Trophoblast cell (in vitro differentiated cells and primary cell): ENCODE measurements at regions not wholly inside any gene's neighbourhood (a gene's known extent, or its start where the extent isn't known, plus 50 kb on each side); places are given as distances from the start of the nearest gene placed in this dataset.

ENCODE experiments used
- DNase-seq, 2 donors: peaks; one replicate each; pipeline ENCODE4 v3.0.0-alpha.2; 2016
- H2AFZ ChIP-seq: 2 replicates; pipeline ENCODE4 v1.6.1; 2013; ENCODE audit warnings: low read length, moderate library complexity, mild to moderate bottlenecking; ENCODE audit not compliant: insufficient read depth, poor library complexity
- H2AK5ac ChIP-seq: 2 replicates; pipeline ENCODE4 v1.6.1; 2013; ENCODE audit warnings: mild to moderate bottlenecking, low read length
- H2BK120ac ChIP-seq: 2 replicates; pipeline ENCODE4 v1.6.1; 2013; ENCODE audit warnings: low read length, mild to moderate bottlenecking, moderate library complexity; ENCODE audit not compliant: insufficient read depth, poor library complexity
- H2BK12ac ChIP-seq: 2 replicates; pipeline ENCODE4 v1.6.1; 2013; ENCODE audit warnings: mild to moderate bottlenecking, low read length, moderate library complexity
- H2BK5ac ChIP-seq: 2 replicates; pipeline ENCODE4 v1.6.1; 2013; ENCODE audit warnings: low read length, low read depth, moderate library complexity, mild to moderate bottlenecking; ENCODE audit not compliant: poor library complexity
- H3K14ac ChIP-seq: 2 replicates; pipeline ENCODE4 v1.6.1; 2013; ENCODE audit warnings: mild to moderate bottlenecking, low read length
- H3K18ac ChIP-seq: 2 replicates; pipeline ENCODE4 v1.6.1; 2013; ENCODE audit warnings: mild to moderate bottlenecking, low read length
- H3K23ac ChIP-seq: 2 replicates; pipeline ENCODE4 v1.6.1; 2013; ENCODE audit warnings: low read length
- H3K27ac ChIP-seq: 2 replicates; pipeline ENCODE4 v1.5.1; 2013; ENCODE audit warnings: low read depth, mild to moderate bottlenecking, inconsistent platforms, low read length, moderate library complexity
- H3K27me3 ChIP-seq: 2 replicates; pipeline ENCODE4 v1.6.1; 2013; ENCODE audit warnings: inconsistent platforms, mild to moderate bottlenecking, low read length, moderate library complexity; ENCODE audit not compliant: insufficient read depth
- H3K36me3 ChIP-seq, 2 experiments: 1 replicate in 1 of 2; 2 replicates in 1 of 2; pipeline ENCODE4 v1.6.1; 2013; ENCODE audit warnings: low read length in 2 of 2, mild to moderate bottlenecking in 2 of 2, moderate library complexity in 1 of 2; ENCODE audit not compliant: insufficient read depth in 2 of 2, control insufficient read depth in 1 of 2
- H3K4ac ChIP-seq: 2 replicates; pipeline ENCODE4 v1.6.1; 2013; ENCODE audit warnings: low read depth, mild to moderate bottlenecking, low read length, moderate library complexity
- H3K4me1 ChIP-seq, 2 experiments: 1 replicate in 1 of 2; 2 replicates in 1 of 2; pipeline ENCODE4 v1.6.1; 2013; ENCODE audit warnings: low read length in 2 of 2, mild to moderate bottlenecking in 2 of 2, moderate library complexity in 1 of 2; ENCODE audit not compliant: insufficient read depth in 2 of 2, control insufficient read depth in 1 of 2
- H3K4me2 ChIP-seq: 2 replicates; pipeline ENCODE4 v1.6.1; 2013; ENCODE audit warnings: inconsistent platforms, mild to moderate bottlenecking, low read length, moderate library complexity
- H3K4me3 ChIP-seq: 2 replicates; pipeline ENCODE4 v1.5.1; 2013; ENCODE audit warnings: mild to moderate bottlenecking, low read depth, low read length, inconsistent platforms
- H3K79me1 ChIP-seq: one replicate; pipeline ENCODE4 v1.6.1; 2013; ENCODE audit warnings: low read length
- H3K79me2 ChIP-seq: 2 replicates; pipeline ENCODE4 v1.6.1; 2013; ENCODE audit warnings: low read length, mild to moderate bottlenecking; ENCODE audit not compliant: control insufficient read depth, insufficient read depth, poor library complexity
- H3K9ac ChIP-seq: 2 replicates; pipeline ENCODE4 v1.6.1; 2013; ENCODE audit warnings: mild to moderate bottlenecking, low read length
- H3K9me3 ChIP-seq: 2 replicates; pipeline ENCODE4 v1.6.1; 2013; ENCODE audit warnings: low read depth, mild to moderate bottlenecking, control low read depth, inconsistent platforms, low read length; ENCODE audit not compliant: insufficient read depth
- H4K12ac ChIP-seq: 2 replicates; pipeline ENCODE4 v1.6.1; 2013; ENCODE audit warnings: low read depth, mild to moderate bottlenecking, low read length, moderate library complexity
- H4K8ac ChIP-seq: 2 replicates; pipeline ENCODE4 v1.6.1; 2013; ENCODE audit warnings: low read depth, mild to moderate bottlenecking, low read length, moderate library complexity
- H4K91ac ChIP-seq: one replicate; pipeline ENCODE4 v1.6.1; 2013; ENCODE audit warnings: low read depth, mild to moderate bottlenecking, low read length, moderate library complexity
- WGBS: extraction: QIAGEN DNeasy Blood & Tissue Kit; methylation state at CpG from one replicate; pipeline ENCODE4 v1.1.7; 2013; ENCODE audit warnings: missing lambda C conversion rate; ENCODE audit not compliant: insufficient read length, insufficient coverage; ENCODE audit errors: extremely low coverage; 5-methylcytosine and 5-hydroxymethylcytosine counted together

DNA sequence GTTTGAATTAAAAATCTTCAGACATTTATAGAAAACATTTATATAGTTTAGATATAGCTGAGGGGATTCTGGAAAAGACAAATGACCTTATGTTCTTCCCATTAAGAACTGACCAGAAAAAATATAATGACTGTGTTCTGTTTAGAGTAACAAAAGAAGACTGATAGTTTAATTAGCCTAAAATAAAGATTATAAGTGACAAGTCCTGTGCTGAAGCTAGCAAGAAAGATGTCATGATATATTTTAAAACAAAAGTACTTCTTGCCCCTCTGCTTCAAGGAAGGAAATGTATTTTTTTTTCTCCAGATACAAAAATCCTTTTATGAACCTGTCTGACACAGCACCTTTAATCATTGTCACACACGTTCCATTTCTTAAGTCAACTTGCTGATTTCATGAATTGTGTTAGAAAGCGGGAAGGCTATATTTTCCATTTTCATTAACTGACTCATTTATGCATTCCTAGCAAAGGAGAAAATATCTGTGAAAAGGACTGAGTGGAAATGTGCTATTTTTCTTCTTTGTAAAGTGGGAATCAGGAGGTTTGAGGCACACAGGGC, 690.7 kb upstream of the GOT2 start:
- Histone ChIP-seq H3K36me3 (no peaks in the 10 kb centered on the region), H3K9ac (no peak overlapping the region), H3K79me1 (no peaks in the 10 kb centered on the region), H2AFZ (no peak overlapping the region), H3K4me2 (no peak overlapping the region), H2BK5ac (no peak overlapping the region), H3K4me1 (no peaks in the 10 kb centered on the region), H3K14ac (no peak overlapping the region), H3K27me3 (no peaks in the 10 kb centered on the region), H4K91ac (no peak overlapping the region), H2BK120ac (no peak overlapping the region), H2AK5ac (no peak overlapping the region), H3K23ac (no peak overlapping the region), H3K4me3 (no peak overlapping the region), H4K8ac (no peak overlapping the region), H3K79me2 (no peaks in the 10 kb centered on the region), H4K12ac (no peak overlapping the region), H3K18ac (no peak overlapping the region), H2BK12ac (no peak overlapping the region), H3K4ac (no peak overlapping the region), H3K9me3 (no peaks in the 10 kb centered on the region), H3K27ac (no peak overlapping the region)
- no peak for DNase-seq
- WGBS, result no CpG with 5 or more reads among the region's 2 CpGs

DNA sequence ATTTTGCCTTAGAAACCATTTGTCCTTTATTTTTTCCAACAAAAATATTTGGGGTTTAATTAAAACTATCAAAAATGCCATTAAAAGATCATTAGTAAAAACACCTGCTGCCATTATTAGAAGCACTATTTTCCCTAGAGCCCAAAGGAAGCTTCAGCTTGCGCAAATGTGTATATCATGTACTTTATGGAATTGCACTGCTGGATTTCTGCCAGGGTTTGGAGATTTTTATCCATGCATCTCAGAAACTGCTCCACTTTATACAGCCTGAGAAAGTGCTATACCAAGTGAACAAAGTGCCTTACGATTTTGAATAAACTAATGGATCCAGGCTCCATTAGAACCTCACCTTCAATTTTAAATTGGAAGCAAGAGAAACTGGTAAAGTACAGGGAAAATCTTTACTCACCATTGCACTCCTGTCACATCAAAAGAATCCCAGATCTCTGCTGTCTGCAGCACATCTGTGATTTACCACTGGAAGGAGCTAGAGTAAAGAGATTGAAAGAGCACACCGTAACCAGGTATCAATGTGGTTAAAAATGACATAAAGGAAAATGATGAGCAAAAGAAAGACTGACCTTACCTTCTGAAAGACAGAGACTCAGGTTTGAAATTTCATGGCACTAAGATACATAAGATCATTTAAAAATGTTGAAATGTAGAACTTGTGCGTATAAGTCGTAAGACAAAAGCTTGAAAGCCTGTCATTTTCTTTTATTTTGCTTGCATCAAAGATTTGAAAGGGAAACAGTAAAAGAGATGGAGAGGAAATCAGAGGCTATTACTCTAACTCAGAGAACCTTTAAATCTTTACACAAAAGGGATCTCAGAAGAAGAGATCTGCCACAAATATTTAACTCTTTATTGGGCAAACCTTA, 678.1 kb upstream of the GOT2 start:
- Histone ChIP-seq H3K79me2 (no peaks in the 10 kb centered on the region), H3K36me3 (no peaks in the 10 kb centered on the region), H3K27ac (no peak overlapping the region), H2BK12ac (no peak overlapping the region), H4K8ac (no peak overlapping the region), H2AK5ac (no peak overlapping the region), H3K18ac (no peak overlapping the region), H3K4me2 (no peak overlapping the region), H4K12ac (no peak overlapping the region), H3K79me1 (no peaks in the 10 kb centered on the region), H4K91ac (no peak overlapping the region), H3K27me3 (no peaks in the 10 kb centered on the region), H2BK120ac (no peak overlapping the region), H2AFZ (no peak overlapping the region), H3K14ac (no peak overlapping the region), H3K9ac (no peak overlapping the region), H2BK5ac (no peak overlapping the region), H3K9me3 (no peaks in the 10 kb centered on the region), H3K4ac (no peak overlapping the region), H3K23ac (no peak overlapping the region), H3K4me3 (no peak overlapping the region), H3K4me1 (no peaks in the 10 kb centered on the region)
- WGBS, result no CpG with 5 or more reads among the region's 5 CpGs
- DNase-seq, result no peak

DNA sequence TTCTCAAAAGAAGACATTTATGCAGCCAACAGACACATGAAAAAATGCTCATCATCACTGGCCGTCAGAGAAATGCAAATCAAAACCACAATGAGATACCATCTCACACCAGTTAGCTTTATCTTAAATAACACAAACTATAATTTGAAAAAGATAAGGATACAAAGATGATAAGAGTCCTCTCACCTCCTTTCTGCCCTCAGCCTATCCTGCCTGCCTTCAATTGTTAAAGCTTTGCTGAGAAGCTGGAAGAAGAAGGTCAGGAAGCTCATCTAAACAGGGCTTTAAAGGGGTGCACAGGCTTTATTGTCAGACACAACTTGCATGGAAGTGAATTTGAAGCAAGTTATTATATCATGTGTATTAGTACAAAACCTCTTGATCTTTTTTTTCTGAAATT, 676.3 kb upstream of the GOT2 start:
- H2AK5ac ChIP-seq, result no peak overlapping the region
- no CpG with 5 or more reads among the region's 1 CpG for WGBS
- H3K18ac ChIP-seq, result no peak overlapping the region
- no peaks in the 10 kb centered on the region for H3K9me3 ChIP-seq
- no peak overlapping the region for H3K14ac ChIP-seq
- H4K91ac ChIP-seq, result no peak overlapping the region
- H2AFZ ChIP-seq, result no peak overlapping the region
- H3K4ac ChIP-seq, result no peak overlapping the region
- no peak overlapping the region for H3K23ac ChIP-seq
- H3K4me2 ChIP-seq, result no peak overlapping the region
- H3K4me1 ChIP-seq, result no peaks in the 10 kb centered on the region
- H3K4me3 ChIP-seq, result no peak overlapping the region
- H3K79me2 ChIP-seq, result no peaks in the 10 kb centered on the region
- H3K9ac ChIP-seq, result no peak overlapping the region
- H4K8ac ChIP-seq, result no peak overlapping the region
- DNase-seq, result no peak
- H3K27me3 ChIP-seq, result no peaks in the 10 kb centered on the region
- H2BK120ac ChIP-seq, result no peak overlapping the region
- no peak overlapping the region for H3K27ac ChIP-seq
- no peaks in the 10 kb centered on the region for H3K79me1 ChIP-seq
- no peak overlapping the region for H2BK12ac ChIP-seq
- no peak overlapping the region for H2BK5ac ChIP-seq
- H4K12ac ChIP-seq, result no peak overlapping the region
- no peaks in the 10 kb centered on the region for H3K36me3 ChIP-seq

DNA sequence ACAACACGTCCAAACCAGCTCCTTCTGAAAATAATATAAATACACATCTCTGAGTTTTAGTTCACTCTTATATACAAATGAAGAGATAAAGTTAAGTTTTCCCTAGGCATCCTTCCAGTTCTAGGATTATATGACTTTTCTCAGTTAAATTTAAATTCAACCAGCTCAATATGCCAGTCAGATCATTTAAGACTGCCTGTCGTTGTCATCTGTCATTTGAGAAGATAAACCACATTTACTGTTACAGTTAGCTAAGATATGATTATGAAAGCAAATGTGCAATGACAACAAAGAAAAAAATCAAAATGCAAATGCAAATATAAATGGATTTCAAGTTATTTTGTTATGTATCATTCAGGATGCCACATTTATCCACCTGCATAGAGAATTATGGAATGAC, 671.7 kb upstream of the GOT2 start:
- Histone ChIP-seq H2AK5ac (no peak overlapping the region), H2BK5ac (no peak overlapping the region), H3K27me3 (no peaks in the 10 kb centered on the region), H4K91ac (no peak overlapping the region), H3K14ac (no peak overlapping the region), H3K4ac (no peak overlapping the region), H3K79me2 (no peaks in the 10 kb centered on the region), H3K9me3 (no peaks in the 10 kb centered on the region), H2BK120ac (no peak overlapping the region), H2AFZ (no peak overlapping the region), H3K23ac (no peak overlapping the region), H3K9ac (no peak overlapping the region), H4K8ac (no peak overlapping the region), H3K4me1 (no peaks in the 10 kb centered on the region), H3K79me1 (no peaks in the 10 kb centered on the region), H2BK12ac (no peak overlapping the region), H3K4me3 (no peak overlapping the region), H3K36me3 (no peaks in the 10 kb centered on the region), H3K4me2 (no peak overlapping the region), H3K18ac (no peak overlapping the region), H3K27ac (no peak overlapping the region), H4K12ac (no peak overlapping the region)
- no CpG with 5 or more reads among the region's 2 CpGs for WGBS
- no peak for DNase-seq
